Prostate gland (tissue), 2 donors: ENCODE measurements at regions not wholly inside any gene's neighbourhood (a gene's known extent, or its start where the extent isn't known, plus 50 kb on each side); places are given as distances from the start of the nearest gene placed in this dataset.

Experiments
- DNase-seq: peaks from one replicate; pipeline ENCODE4 v3.0.0-alpha.2; 2019; ENCODE audit warnings: low spot score
- H3K27ac ChIP-seq, 2 donors: fragments of 200-600 bp; sonication (generic); 2 replicates each; pipeline ENCODE4 v1.5.1; 2017 to 2019
- H3K27me3 ChIP-seq: fragments of 200-600 bp; sonication (generic); replicated peaks from 2 replicates; pipeline ENCODE4 v1.5.1; 2019; ENCODE audit not compliant: insufficient read depth
- H3K36me3 ChIP-seq, 2 donors: fragments of 200-600 bp; sonication (generic); 1 replicate in 1 of 2; 2 replicates in 1 of 2; pipeline versions ENCODE4 v1.5.1 to v1.8.1; 2017 to 2019
- H3K4me1 ChIP-seq: fragments of 200-600 bp; sonication (generic); replicated peaks from 2 replicates; pipeline ENCODE4 v1.5.1; 2019
- H3K4me3 ChIP-seq, 2 donors: fragments of 200-600 bp; sonication (generic); 2 replicates each; pipeline ENCODE4 v1.5.1; 2017 to 2019
- H3K9me3 ChIP-seq: fragments of 200-600 bp; sonication (generic); 2 replicates; pipeline ENCODE4 v1.5.1; 2017
- CTCF ChIP-seq, 4 experiments: fragments of 200-600 bp in 2 of 4; fragments of 450-650 bp in 2 of 4; sonication (generic) in 2 of 4; IDR thresholded peaks; 1 replicate in 3 of 4; 2 replicates in 1 of 4; pipeline ENCODE4 v1.5.1; 2016 to 2019; ENCODE audit warnings: antibody characterized with exemption in 4 of 4, mild to moderate bottlenecking in 2 of 4, moderate library complexity in 2 of 4
- POLR2A ChIP-seq: fragments of 450-650 bp; IDR thresholded peaks from one replicate; pipeline ENCODE4 v1.6.1; 2016; ENCODE audit warnings: antibody characterized with exemption, mild to moderate bottlenecking
- POLR2AphosphoS5 ChIP-seq: sonication (generic); formaldehyde crosslinking; IDR thresholded peaks from one replicate; pipeline ENCODE4 v1.6.1; 2017; ENCODE audit warnings: antibody characterized with exemption
- WGBS: methylation state at CpG from one replicate; pipeline ENCODE4 v1.1.5; 2018; 5-methylcytosine and 5-hydroxymethylcytosine counted together
- intact Hi-C: fragments of 100-400 bp; cut with DNase I; formaldehyde crosslinking; loops from one replicate; pipeline ENCODE4 v1.14.2; 2022

GRCh38 chr4:171588764-171589163 lies 224.4 kb upstream of the GALNTL6 start:
- no peak for TF ChIP-seq POLR2A
- no peak for TF ChIP-seq CTCF (IDR thresholded peaks at IDR 0.05)
- TF ChIP-seq POLR2AphosphoS5: no peak
- WGBS: 62% methylated on average over 5 of the region's 5 CpGs
- DNase-seq: no peak

GRCh38 chr4:171588051-171588545 lies 225.1 kb upstream of the GALNTL6 start:
- Histone ChIP-seq H3K9me3 (no peaks in the 10 kb centered on the region), H3K27me3 (no peaks in the 10 kb centered on the region), H3K4me3 (no peak overlapping the region), H3K27ac (no peak overlapping the region), H3K4me1 (no peaks in the 10 kb centered on the region), H3K36me3 (no peaks in the 10 kb centered on the region)
- no peak for DNase-seq
- 54% methylated on average over 3 of the region's 3 CpGs for WGBS
- TF ChIP-seq POLR2A (no peak), CTCF (IDR thresholded peaks at IDR 0.05) (no peak), POLR2AphosphoS5 (no peak)
- intact Hi-C loops: no loop called here

More at GRCh38 chr4:171588764-171589163, 224.4 kb upstream of the GALNTL6 start:
- no peaks in the 10 kb centered on the region for H3K9me3 ChIP-seq
- intact Hi-C loops: no loop called here
- no peak overlapping the region for H3K27ac ChIP-seq
- no peaks in the 10 kb centered on the region for H3K36me3 ChIP-seq
- no peaks in the 10 kb centered on the region for H3K27me3 ChIP-seq
- no peak overlapping the region for H3K4me3 ChIP-seq
- no peaks in the 10 kb centered on the region for H3K4me1 ChIP-seq

- Histone ChIP-seq H3K36me3 (no peaks in the 10 kb centered on the region), H3K27ac (no peak overlapping the region), H3K4me1 (no peaks in the 10 kb centered on the region), H3K4me3 (no peak overlapping the region), H3K27me3 (no peaks in the 10 kb centered on the region), H3K9me3 (no peaks in the 10 kb centered on the region)
- no peak for DNase-seq
- intact Hi-C loops: no loop called here
- TF ChIP-seq POLR2AphosphoS5 (no peak), CTCF (IDR thresholded peaks at IDR 0.05) (no peak), POLR2A (no peak)
Observed at GRCh38 chr4:171583790-171584189, 229.4 kb upstream of the GALNTL6 start.

GRCh38 chr4:171582961-171583581 lies 230.1 kb upstream of the GALNTL6 start:
- no peak overlapping the region for H3K4me3 ChIP-seq
- 59% methylated on average over 4 of the region's 4 CpGs for WGBS
- intact Hi-C loops: no loop called here
- H3K27ac ChIP-seq: no peak overlapping the region
- TF ChIP-seq CTCF (IDR thresholded peaks at IDR 0.05) (no peak), POLR2AphosphoS5 (no peak), POLR2A (no peak)
- no peaks in the 10 kb centered on the region for H3K9me3 ChIP-seq
- no peaks in the 10 kb centered on the region for H3K36me3 ChIP-seq
- H3K27me3 ChIP-seq: no peaks in the 10 kb centered on the region
- DNase-seq: no peak
- no peaks in the 10 kb centered on the region for H3K4me1 ChIP-seq

- TF ChIP-seq POLR2A (no peak), POLR2AphosphoS5 (no peak), CTCF (IDR thresholded peaks at IDR 0.05) (no peak)
- no peaks in the 10 kb centered on the region for H3K36me3 ChIP-seq
- intact Hi-C loops: no loop called here
- no peak overlapping the region for H3K27ac ChIP-seq
- H3K9me3 ChIP-seq: no peaks in the 10 kb centered on the region
- no peaks in the 10 kb centered on the region for H3K4me1 ChIP-seq
- no peaks in the 10 kb centered on the region for H3K27me3 ChIP-seq
- H3K4me3 ChIP-seq: no peak overlapping the region
- DNase-seq: no peak
- 90% methylated on average over 2 of the region's 2 CpGs for WGBS
Observed at GRCh38 chr4:171573181-171573580, 240.0 kb upstream of the GALNTL6 start.
